HCT116 (cell line): ENCODE measurements at regions not wholly inside any gene's neighbourhood (a gene's known extent, or its start where the extent isn't known, plus 50 kb on each side); places are given as distances from the start of the nearest gene placed in this dataset.

ENCODE experiments used
- ATAC-seq: fragments of 200-7000 bp; cut with Tn5 transposase; 2 replicates; pipeline ENCODE4 v1.9.1; 2020; ENCODE audit warnings: mild to moderate bottlenecking, moderate library complexity
- BruUV-seq: library from RNA; stranded (reverse); fragments of 400-500 nt; replicated peaks from 2 replicates; lab custom pipeline; 2021; lab: Mats Ljungman, UMichigan
- CTCF ChIA-PET: fragments of 300-600 bp; sonication (Branson Sonifier 250); formaldehyde crosslinking; loops from one replicate; lab custom pipeline; 2021; ENCODE audit warnings: antibody characterized with exemption; lab: Charles Lee
- POLR2A ChIA-PET: fragments of 300-600, 350-600 bp; sonication (Branson Sonifier 250); formaldehyde crosslinking; loops from one replicate; lab custom pipeline; 2021; ENCODE audit warnings: antibody characterized with exemption; lab: Charles Lee
- RAD21 ChIA-PET, 2 experiments: fragments of 300-600 bp; sonication (Branson Sonifier 250); formaldehyde crosslinking; loops; one replicate each; lab custom pipeline; 2023; ENCODE audit warnings: low total read pairs in 2 of 2; ENCODE audit not compliant: uncharacterized antibody in 2 of 2, unreplicated experiment in 2 of 2, low non-redundant PET in 1 of 2; lab: Charles Lee
- DNase-seq: peaks from one replicate; pipeline ENCODE4 v3.0.0-alpha.2; 2010; ENCODE audit warnings: low read depth, low spot score
- H2AFZ ChIP-seq: fragments of 200-600 bp; shearing (Covaris generic), sonication (generic); 2 replicates; pipeline ENCODE4 v1.6.1; 2017; ENCODE audit warnings: low read depth, mixed run types, mixed read lengths, antibody characterized with exemption, low read length; ENCODE audit not compliant: poor library complexity, severe bottlenecking
- H3K27ac ChIP-seq: 2 replicates; pipeline ENCODE4 v1.5.1; 2012; ENCODE audit warnings: low read depth, low read length
- H3K27me3 ChIP-seq: fragments of 200-600 bp; sonication (generic); 2 replicates; pipeline ENCODE4 v1.6.1; 2016; ENCODE audit warnings: mixed run types, low read length, mixed read lengths; ENCODE audit not compliant: insufficient read depth
- H3K36me3 ChIP-seq, 2 experiments: fragments of 200-500 bp in 1 of 2; fragments of 200-600 bp in 1 of 2; sonication (Bioruptor generic) in 1 of 2; sonication (generic) in 1 of 2; 2 replicates each; pipeline versions ENCODE4 v1.5.1 to v1.6.1; 2014 to 2016; ENCODE audit warnings: low read length in 2 of 2, inconsistent platforms in 1 of 2, mixed read lengths in 1 of 2, mixed run types in 1 of 2; ENCODE audit not compliant: insufficient read depth in 2 of 2, control insufficient read depth in 1 of 2
- H3K4me1 ChIP-seq, 2 experiments: fragments of 200-600 bp in 1 of 2; sonication (generic) in 1 of 2; 2 replicates each; pipeline versions ENCODE4 v1.5.1 to v1.6.1; 2012 to 2017; ENCODE audit warnings: low read length in 2 of 2, inconsistent platforms in 1 of 2, mild to moderate bottlenecking in 1 of 2, mixed read lengths in 1 of 2, mixed run types in 1 of 2, moderate library complexity in 1 of 2; ENCODE audit not compliant: insufficient read depth in 2 of 2, control insufficient read depth in 1 of 2
- H3K4me2 ChIP-seq: fragments of 200-600 bp; sonication (generic); 2 replicates; pipeline ENCODE4 v1.6.1; 2017; ENCODE audit warnings: mixed run types, low read length, mixed read lengths
- H3K4me3 ChIP-seq, 2 experiments: fragments of 200-600 bp in 1 of 2; sonication (generic) in 1 of 2; replicated peaks in 1 of 2; 2 replicates each; pipeline ENCODE4 v1.5.1; 2011 to 2016; ENCODE audit warnings: low read length in 2 of 2, control low read depth in 1 of 2, low read depth in 1 of 2, mild to moderate bottlenecking in 1 of 2, mixed read lengths in 1 of 2, mixed run types in 1 of 2
- H3K79me2 ChIP-seq: fragments of 200-600 bp; sonication (generic); 2 replicates; pipeline ENCODE4 v1.6.1; 2017; ENCODE audit warnings: mild to moderate bottlenecking, mixed run types, low read length, moderate library complexity, mixed read lengths; ENCODE audit not compliant: insufficient read depth
- H3K9ac ChIP-seq: fragments of 200-600 bp; sonication (generic); 2 replicates; pipeline ENCODE4 v1.6.1; 2016; ENCODE audit warnings: low read length, mixed read lengths
- H3K9me2 ChIP-seq: fragments of 200-600 bp; sonication (generic), shearing (Covaris generic); 2 replicates; pipeline ENCODE4 v1.6.1; 2017; ENCODE audit warnings: mixed run types, mild to moderate bottlenecking, moderate library complexity; ENCODE audit not compliant: insufficient read depth
- H3K9me3 ChIP-seq, 2 experiments: fragments of 200-500 bp in 1 of 2; fragments of 200-600 bp in 1 of 2; sonication (Bioruptor generic) in 1 of 2; sonication (generic) in 1 of 2; 2 replicates each; pipeline ENCODE4 v1.6.1; 2014 to 2017; ENCODE audit warnings: low read length in 2 of 2, mixed read lengths in 2 of 2, inconsistent platforms in 1 of 2, low read depth in 1 of 2, mild to moderate bottlenecking in 1 of 2, mixed run types in 1 of 2, moderate library complexity in 1 of 2; ENCODE audit not compliant: control insufficient read depth in 1 of 2, insufficient read depth in 1 of 2
- H4K20me1 ChIP-seq: fragments of 200-600 bp; sonication (generic), shearing (Covaris generic); 2 replicates; pipeline ENCODE4 v1.6.1; 2017; ENCODE audit warnings: mixed run types, mild to moderate bottlenecking, moderate library complexity; ENCODE audit not compliant: insufficient read depth
- CEBPB ChIP-seq: IDR thresholded peaks from 2 replicates; pipeline ENCODE4 v1.6.1; 2012; ENCODE audit warnings: low read depth
- EZH2 ChIP-seq: fragments of 200-600 bp; sonication (generic); IDR thresholded peaks from 2 replicates; pipeline ENCODE4 v1.6.1; 2017; ENCODE audit warnings: antibody characterized with exemption, mixed run types
- EZH2phosphoT487 ChIP-seq: fragments of 200-600 bp; IDR thresholded peaks from 2 replicates; pipeline ENCODE4 v1.6.1; 2018; ENCODE audit warnings: antibody characterized with exemption, borderline replicate concordance
- FOSL1 ChIP-seq: IDR thresholded peaks from 2 replicates; pipeline ENCODE4 v1.6.1; 2012; ENCODE audit warnings: low read depth
- POLR2A ChIP-seq: IDR thresholded peaks from 2 replicates; pipeline ENCODE4 v1.7.0; 2011; ENCODE audit warnings: borderline replicate concordance; ENCODE audit not compliant: insufficient read depth, insufficient read length; ENCODE audit errors: extremely low read depth
- SIN3A ChIP-seq: IDR thresholded peaks from 2 replicates; pipeline ENCODE4 v1.6.1; 2012; ENCODE audit warnings: low read depth
- SP1 ChIP-seq: IDR thresholded peaks from 2 replicates; pipeline ENCODE4 v1.6.1; 2012; ENCODE audit warnings: low read depth
- TCF7L2 ChIP-seq: IDR thresholded peaks from 2 replicates; pipeline ENCODE4 v1.7.0; 2011; ENCODE audit warnings: borderline replicate concordance, inconsistent platforms; ENCODE audit not compliant: insufficient read depth, insufficient read length; ENCODE audit errors: extremely low read depth
- intact Hi-C: fragments of 100-400 bp; cut with micrococcal nuclease; formaldehyde crosslinking; loops from 2 replicates; pipeline ENCODE4 v1.10.0; 2022
- TF ChIP-seq, protein P1 (sequence below), 3 experiments: fragments of 200-600 bp in 1 of 3; sonication (generic) in 1 of 3; IDR thresholded peaks in 2 of 3; conservative IDR thresholded peaks in 1 of 3; 2 replicates each; pipeline ENCODE4 v1.5.1; 2012 to 2017; ENCODE audit warnings: low read depth in 2 of 3, low read length in 2 of 3, antibody characterized with exemption in 1 of 3, borderline replicate concordance in 1 of 3, control low read depth in 1 of 3, mild to moderate bottlenecking in 1 of 3, mixed read lengths in 1 of 3, mixed run types in 1 of 3, moderate library complexity in 1 of 3; ENCODE audit not compliant: insufficient read depth in 1 of 3
- TF ChIP-seq, protein P2 (sequence below): IDR thresholded peaks from 2 replicates; pipeline ENCODE4 v1.6.1; 2012
- TF ChIP-seq, protein P3 (sequence below): IDR thresholded peaks from 2 replicates; pipeline ENCODE4 v1.6.1; 2012; ENCODE audit warnings: low read depth

DNA sequence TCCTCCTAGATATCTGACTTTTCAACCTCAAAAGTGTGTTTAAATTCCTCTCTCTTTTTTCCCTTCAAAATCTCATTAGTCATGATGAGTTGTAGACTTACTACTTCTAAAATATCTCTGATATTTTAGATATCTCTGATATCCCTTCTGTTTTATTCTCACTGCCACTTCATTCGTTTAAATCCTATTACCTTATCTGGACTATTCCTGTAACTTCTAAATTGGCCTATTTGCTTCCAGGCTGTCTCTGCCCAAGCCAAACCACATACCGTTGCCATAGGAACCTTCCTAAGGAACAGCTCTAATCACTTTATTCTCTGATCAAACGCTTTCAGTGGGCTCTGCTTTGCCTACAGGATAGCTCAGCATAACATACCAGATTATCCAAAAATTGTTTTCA, 333.1 kb upstream of the CHRM3 start:
- Histone ChIP-seq H3K9me2 (no peaks in the 10 kb centered on the region), H3K36me3 (no peaks in the 10 kb centered on the region), H3K79me2 (no peaks in the 10 kb centered on the region), H3K27ac (no peak overlapping the region)
- TF ChIP-seq FOSL1 (no peak), TCF7L2 (no peak), POLR2A (no peak), EZH2phosphoT487 (no peak), SIN3A (no peak), SP1 (no peak), EZH2 (no peak), CEBPB (no peak)
- TF ChIP-seq, protein P1, sequence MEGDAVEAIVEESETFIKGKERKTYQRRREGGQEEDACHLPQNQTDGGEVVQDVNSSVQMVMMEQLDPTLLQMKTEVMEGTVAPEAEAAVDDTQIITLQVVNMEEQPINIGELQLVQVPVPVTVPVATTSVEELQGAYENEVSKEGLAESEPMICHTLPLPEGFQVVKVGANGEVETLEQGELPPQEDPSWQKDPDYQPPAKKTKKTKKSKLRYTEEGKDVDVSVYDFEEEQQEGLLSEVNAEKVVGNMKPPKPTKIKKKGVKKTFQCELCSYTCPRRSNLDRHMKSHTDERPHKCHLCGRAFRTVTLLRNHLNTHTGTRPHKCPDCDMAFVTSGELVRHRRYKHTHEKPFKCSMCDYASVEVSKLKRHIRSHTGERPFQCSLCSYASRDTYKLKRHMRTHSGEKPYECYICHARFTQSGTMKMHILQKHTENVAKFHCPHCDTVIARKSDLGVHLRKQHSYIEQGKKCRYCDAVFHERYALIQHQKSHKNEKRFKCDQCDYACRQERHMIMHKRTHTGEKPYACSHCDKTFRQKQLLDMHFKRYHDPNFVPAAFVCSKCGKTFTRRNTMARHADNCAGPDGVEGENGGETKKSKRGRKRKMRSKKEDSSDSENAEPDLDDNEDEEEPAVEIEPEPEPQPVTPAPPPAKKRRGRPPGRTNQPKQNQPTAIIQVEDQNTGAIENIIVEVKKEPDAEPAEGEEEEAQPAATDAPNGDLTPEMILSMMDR (IDR thresholded peaks at IDR 0.05 in 2 of 3, conservative IDR thresholded peaks at IDR 0.05 in 1 of 3; ENCODE audit: borderline replicate concordance in 1 of 3, insufficient read depth in 1 of 3, low read depth in 2 of 3, low read length in 2 of 3): no peak
- TF ChIP-seq, protein P2, sequence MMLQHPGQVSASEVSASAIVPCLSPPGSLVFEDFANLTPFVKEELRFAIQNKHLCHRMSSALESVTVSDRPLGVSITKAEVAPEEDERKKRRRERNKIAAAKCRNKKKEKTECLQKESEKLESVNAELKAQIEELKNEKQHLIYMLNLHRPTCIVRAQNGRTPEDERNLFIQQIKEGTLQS: no peak
- TF ChIP-seq, protein P3, sequence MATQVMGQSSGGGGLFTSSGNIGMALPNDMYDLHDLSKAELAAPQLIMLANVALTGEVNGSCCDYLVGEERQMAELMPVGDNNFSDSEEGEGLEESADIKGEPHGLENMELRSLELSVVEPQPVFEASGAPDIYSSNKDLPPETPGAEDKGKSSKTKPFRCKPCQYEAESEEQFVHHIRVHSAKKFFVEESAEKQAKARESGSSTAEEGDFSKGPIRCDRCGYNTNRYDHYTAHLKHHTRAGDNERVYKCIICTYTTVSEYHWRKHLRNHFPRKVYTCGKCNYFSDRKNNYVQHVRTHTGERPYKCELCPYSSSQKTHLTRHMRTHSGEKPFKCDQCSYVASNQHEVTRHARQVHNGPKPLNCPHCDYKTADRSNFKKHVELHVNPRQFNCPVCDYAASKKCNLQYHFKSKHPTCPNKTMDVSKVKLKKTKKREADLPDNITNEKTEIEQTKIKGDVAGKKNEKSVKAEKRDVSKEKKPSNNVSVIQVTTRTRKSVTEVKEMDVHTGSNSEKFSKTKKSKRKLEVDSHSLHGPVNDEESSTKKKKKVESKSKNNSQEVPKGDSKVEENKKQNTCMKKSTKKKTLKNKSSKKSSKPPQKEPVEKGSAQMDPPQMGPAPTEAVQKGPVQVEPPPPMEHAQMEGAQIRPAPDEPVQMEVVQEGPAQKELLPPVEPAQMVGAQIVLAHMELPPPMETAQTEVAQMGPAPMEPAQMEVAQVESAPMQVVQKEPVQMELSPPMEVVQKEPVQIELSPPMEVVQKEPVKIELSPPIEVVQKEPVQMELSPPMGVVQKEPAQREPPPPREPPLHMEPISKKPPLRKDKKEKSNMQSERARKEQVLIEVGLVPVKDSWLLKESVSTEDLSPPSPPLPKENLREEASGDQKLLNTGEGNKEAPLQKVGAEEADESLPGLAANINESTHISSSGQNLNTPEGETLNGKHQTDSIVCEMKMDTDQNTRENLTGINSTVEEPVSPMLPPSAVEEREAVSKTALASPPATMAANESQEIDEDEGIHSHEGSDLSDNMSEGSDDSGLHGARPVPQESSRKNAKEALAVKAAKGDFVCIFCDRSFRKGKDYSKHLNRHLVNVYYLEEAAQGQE: no peak
- TF ChIP-seq, all 23 proteins: peak for 0
- H3K4me2 ChIP-seq: no peak overlapping the region
- H3K27me3 ChIP-seq: no peaks in the 10 kb centered on the region
- RAD21 ChIA-PET: no interaction called here
- no peak overlapping the region for H3K4me3 ChIP-seq
- H4K20me1 ChIP-seq: no peaks in the 10 kb centered on the region
- POLR2A ChIA-PET: no interaction called here
- intact Hi-C loops: no loop called here
- peaks cover 7 to 25% of the 10 kb centered on the region in 2 experiments; a peak in 2 of 4 replicates for H3K9me3 ChIP-seq
- no peak overlapping the region for H3K9ac ChIP-seq
- DNase-seq (no peak), ATAC-seq (no peak)
- no peak overlapping the region for H2AFZ ChIP-seq
- H3K4me1 ChIP-seq: no peaks in the 10 kb centered on the region
- CTCF ChIA-PET: no interaction called here
- BruUV-seq: no TSS peak
